ENCODE measurements at regions not wholly inside any gene's neighbourhood (a gene's known extent, or its start where the extent isn't known, plus 50 kb on each side); places are given as distances from the start of the nearest gene placed in this dataset.

- TF ChIP-seq, protein P1, sequence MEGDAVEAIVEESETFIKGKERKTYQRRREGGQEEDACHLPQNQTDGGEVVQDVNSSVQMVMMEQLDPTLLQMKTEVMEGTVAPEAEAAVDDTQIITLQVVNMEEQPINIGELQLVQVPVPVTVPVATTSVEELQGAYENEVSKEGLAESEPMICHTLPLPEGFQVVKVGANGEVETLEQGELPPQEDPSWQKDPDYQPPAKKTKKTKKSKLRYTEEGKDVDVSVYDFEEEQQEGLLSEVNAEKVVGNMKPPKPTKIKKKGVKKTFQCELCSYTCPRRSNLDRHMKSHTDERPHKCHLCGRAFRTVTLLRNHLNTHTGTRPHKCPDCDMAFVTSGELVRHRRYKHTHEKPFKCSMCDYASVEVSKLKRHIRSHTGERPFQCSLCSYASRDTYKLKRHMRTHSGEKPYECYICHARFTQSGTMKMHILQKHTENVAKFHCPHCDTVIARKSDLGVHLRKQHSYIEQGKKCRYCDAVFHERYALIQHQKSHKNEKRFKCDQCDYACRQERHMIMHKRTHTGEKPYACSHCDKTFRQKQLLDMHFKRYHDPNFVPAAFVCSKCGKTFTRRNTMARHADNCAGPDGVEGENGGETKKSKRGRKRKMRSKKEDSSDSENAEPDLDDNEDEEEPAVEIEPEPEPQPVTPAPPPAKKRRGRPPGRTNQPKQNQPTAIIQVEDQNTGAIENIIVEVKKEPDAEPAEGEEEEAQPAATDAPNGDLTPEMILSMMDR (IDR thresholded peaks at IDR 0.05; ENCODE audit: low read depth, low read length): no peak
- H3K4me3 ChIP-seq (ENCODE audit: low read depth, low read length): no peak overlapping the region
- peak; percentile 35 for DNase-seq (ENCODE audit: low read depth, low spot score)
- in situ Hi-C loops (cut with HindIII; ENCODE audit: low sequenced_read_pairs): no loop called here
Observed at GRCh38 chr7:115273139-115273772, 351.4 kb downstream of the MDFIC start.

DNA sequence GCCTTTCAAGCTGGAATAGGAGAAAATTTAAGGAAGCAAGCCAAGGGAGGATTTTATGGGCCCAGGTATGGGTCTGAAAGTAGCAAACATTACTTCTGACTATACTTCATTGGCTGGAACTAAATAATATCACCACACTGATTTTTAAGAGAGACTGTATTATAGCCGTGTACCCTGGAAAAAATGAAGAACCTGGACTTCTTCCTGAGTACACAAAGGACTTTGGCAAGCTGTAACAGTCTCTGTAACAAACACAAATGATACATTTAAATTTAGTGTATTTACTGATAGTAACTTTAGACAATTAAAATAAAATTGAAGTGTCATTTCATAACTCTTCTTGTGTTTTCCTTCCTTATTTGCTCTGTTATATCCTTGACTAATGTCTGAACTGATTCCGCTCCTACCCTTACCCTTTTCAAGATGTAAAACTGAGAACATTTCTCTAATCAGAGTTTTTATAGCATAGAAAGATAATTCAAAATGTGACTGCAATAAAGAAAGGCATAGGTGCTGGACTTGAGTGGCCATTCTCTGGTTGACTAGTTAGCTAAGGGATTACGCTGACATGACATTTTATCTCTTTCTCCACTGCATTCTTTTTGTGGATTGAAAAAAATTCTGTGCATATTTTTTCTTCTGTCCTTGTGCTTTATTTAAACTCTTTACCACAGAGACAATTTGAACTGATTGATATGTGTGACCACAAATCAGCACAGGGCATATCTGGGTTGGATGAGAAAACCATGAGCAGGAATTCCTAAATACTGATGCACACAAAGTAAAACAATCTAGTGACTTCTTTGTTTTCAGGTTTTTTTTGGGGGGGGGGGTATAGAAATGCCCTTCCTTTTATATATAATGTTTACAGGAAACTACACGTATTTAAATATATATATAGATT, 349.7 kb downstream of the MDFIC start:
- TF ChIP-seq, protein P1 (IDR thresholded peaks at IDR 0.05; ENCODE audit: low read depth, low read length): no peak
- DNase-seq (ENCODE audit: low read depth, low spot score): peak; percentile 85
- in situ Hi-C loops (cut with HindIII; ENCODE audit: low sequenced_read_pairs): no loop called here
- no peak overlapping the region for H3K4me3 ChIP-seq (ENCODE audit: low read depth, low read length)

DNA sequence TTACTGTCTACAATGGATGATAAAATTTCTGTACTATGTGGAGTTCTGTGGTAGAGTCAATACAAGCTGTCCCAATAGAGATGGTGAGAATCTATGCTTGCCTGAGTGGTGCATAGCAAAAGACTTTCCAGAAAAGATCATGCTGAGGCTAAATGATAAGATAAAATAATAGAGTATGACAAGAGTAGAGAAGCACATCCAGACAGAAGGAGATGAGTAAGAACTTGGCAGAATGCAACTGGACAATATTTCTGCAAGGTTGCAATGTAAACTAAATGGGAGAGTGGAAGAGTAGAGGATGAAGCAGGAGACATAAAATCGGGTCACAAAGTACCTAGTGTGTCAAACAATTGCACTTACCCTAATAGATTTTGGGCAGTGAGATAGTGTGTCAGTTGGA, 347.6 kb downstream of the MDFIC start:
- TF ChIP-seq, protein P1 (IDR thresholded peaks at IDR 0.05; ENCODE audit: low read depth, low read length): no peak
- no peak for DNase-seq (ENCODE audit: low read depth, low spot score)
- no peak overlapping the region for H3K4me3 ChIP-seq (ENCODE audit: low read depth, low read length)
- in situ Hi-C loops (cut with HindIII; ENCODE audit: low sequenced_read_pairs): no loop called here

GRCh38 chr7:115267503-115267902, 345.6 kb downstream of the MDFIC start:
- H3K4me3 ChIP-seq (ENCODE audit: low read depth, low read length): no peak overlapping the region
- TF ChIP-seq, protein P1 (IDR thresholded peaks at IDR 0.05; ENCODE audit: low read depth, low read length): no peak
- DNase-seq (ENCODE audit: low read depth, low spot score): no peak
- in situ Hi-C loops (cut with HindIII; ENCODE audit: low sequenced_read_pairs): no loop called here

- DNase-seq (ENCODE audit: low read depth, low spot score): peak; percentile 25
- H3K4me3 ChIP-seq (ENCODE audit: low read depth, low read length): no peak overlapping the region
- TF ChIP-seq, protein P1 (IDR thresholded peaks at IDR 0.05; ENCODE audit: low read depth, low read length): no peak
- in situ Hi-C loops (cut with HindIII; ENCODE audit: low sequenced_read_pairs): no loop called here
Observed at GRCh38 chr7:115260381-115260780, 338.5 kb downstream of the MDFIC start.

- TF ChIP-seq, protein P1 (IDR thresholded peaks at IDR 0.05; ENCODE audit: low read depth, low read length): no peak
- no peak overlapping the region for H3K4me3 ChIP-seq (ENCODE audit: low read depth, low read length)
- in situ Hi-C loops (cut with HindIII; ENCODE audit: low sequenced_read_pairs): no loop called here
- DNase-seq (ENCODE audit: low read depth, low spot score): no peak
Observed at GRCh38 chr7:115252461-115252860, 330.6 kb downstream of the MDFIC start.
